ENCODE measurements at regions not wholly inside any gene's neighbourhood (a gene's known extent, or its start where the extent isn't known, plus 50 kb on each side); places are given as distances from the start of the nearest gene placed in this dataset.
A peak's percentile ranks its signal among the peaks of the same experiment; 100 is the strongest.

DNA sequence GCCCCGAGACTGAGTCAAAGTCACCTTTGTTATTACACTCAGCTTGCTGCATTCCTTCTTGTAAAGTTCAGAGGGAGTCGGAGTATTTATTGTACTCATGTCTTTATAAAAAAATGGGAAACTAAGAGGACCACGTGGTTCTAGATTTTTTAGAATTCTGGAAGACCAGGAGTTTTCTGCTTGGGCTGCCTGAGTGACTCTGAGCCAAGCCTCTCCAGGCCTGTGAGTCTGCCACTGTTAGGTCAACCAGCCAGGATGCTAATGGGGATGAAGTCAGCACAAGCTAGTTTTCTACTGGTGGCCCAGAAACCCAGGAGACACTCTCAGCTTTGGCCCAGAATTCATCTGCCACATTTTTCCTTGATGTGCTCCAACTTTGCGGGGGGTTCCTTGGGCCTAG is 453.5 kb upstream of the SULF2 start:
- Mint-ChIP-seq H3K9me3 (no peaks in the 10 kb centered on the region), H3K27me3 (no peaks in the 10 kb centered on the region), H3K36me3 (ENCODE audit: low read depth) (no peaks in the 10 kb centered on the region), H3K4me1 (ENCODE audit: low read depth) (no peaks in the 10 kb centered on the region), H3K27ac (no peak overlapping the region), H3K4me3 (no peak overlapping the region)
- ChIA-PET POLR2A (no interaction called here), CTCF (no interaction called here)
- no peak for ATAC-seq
- intact Hi-C loops (cut with micrococcal nuclease), result no loop called here
- TF ChIP-seq, protein P1, sequence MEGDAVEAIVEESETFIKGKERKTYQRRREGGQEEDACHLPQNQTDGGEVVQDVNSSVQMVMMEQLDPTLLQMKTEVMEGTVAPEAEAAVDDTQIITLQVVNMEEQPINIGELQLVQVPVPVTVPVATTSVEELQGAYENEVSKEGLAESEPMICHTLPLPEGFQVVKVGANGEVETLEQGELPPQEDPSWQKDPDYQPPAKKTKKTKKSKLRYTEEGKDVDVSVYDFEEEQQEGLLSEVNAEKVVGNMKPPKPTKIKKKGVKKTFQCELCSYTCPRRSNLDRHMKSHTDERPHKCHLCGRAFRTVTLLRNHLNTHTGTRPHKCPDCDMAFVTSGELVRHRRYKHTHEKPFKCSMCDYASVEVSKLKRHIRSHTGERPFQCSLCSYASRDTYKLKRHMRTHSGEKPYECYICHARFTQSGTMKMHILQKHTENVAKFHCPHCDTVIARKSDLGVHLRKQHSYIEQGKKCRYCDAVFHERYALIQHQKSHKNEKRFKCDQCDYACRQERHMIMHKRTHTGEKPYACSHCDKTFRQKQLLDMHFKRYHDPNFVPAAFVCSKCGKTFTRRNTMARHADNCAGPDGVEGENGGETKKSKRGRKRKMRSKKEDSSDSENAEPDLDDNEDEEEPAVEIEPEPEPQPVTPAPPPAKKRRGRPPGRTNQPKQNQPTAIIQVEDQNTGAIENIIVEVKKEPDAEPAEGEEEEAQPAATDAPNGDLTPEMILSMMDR (IDR thresholded peaks at IDR 0.05), result no peak
- DNase-seq, result no peak

DNA sequence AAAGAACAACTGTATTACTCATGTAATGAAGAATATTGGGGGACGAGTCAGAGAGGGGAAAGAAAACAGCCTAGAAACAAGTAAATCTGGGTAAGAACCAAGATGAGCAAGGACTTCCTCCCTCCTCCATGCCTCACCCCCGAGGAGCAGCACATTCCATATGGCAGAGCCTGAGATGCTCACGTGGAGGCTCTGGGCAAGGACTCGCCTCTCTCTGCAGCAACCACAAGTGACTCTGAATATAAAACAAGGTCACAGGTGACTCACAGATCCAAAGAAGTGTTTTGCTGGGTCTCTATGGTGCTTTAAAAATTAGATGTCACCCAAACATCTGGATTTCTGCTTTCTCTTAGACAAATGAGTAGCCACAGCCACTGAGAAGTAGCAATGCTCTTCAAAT is 453.0 kb upstream of the SULF2 start:
- ChIA-PET POLR2A (no interaction called here), CTCF (no interaction called here)

DNA sequence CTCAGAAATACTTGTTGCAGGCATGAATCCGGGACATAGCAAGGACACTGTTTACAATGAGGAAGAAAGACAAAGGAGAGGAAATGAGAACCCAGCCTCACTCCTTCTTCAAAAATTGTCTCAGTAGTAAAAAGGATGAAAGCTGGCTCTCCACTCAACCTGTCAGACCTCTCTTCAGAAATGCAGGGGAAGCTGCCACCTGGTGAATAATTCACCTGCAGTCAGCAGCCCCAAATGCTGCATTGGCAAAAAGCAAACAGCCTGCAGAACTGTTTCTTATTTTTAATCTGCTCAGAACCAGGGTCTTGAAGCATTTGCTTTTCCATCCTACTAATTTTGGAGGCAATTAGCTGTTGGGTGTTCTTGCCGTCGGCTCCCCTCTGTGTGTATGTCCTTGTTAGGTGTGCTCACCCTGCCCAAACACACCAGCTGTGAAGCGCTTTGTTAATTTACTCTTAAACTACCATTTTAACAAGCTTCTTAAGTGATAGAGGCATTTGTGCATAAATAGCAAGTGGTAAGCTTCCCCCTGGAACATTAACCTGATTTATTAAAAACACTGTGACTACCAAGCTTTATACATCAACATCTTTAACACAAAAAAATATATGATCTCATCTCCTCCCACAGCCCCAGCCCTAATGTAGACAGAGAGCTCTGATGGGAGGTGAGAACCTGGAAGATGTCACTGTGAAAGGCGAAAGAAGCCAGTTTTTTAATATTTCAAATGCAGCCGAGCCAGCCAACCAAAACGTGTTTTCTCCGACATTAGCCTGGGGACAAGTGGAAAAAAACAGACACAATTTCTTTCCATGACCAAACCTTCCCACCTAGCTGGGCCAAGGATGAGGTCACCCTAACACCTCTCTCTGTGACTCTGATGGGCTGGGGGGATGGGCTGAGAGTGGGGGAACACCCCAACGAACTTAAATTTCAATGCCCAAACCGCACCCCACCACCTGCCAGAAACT is 451.0 kb upstream of the SULF2 start:
- no peaks in the 10 kb centered on the region for H3K4me1 Mint-ChIP-seq (ENCODE audit: low read depth)
- intact Hi-C loops (cut with micrococcal nuclease), result no loop called here
- ATAC-seq (no peak), DNase-seq (peak; percentile 9)
- ChIA-PET POLR2A (no interaction called here), CTCF (interaction anchor here (1.3 kb wide), 1 partner anchor 384 kb away, joined by 3 read pairs; no protein-coding TSS in a partner anchor)
- no peaks in the 10 kb centered on the region for H3K27me3 Mint-ChIP-seq
- no peak overlapping the region for H3K27ac Mint-ChIP-seq
- H3K36me3 Mint-ChIP-seq (ENCODE audit: low read depth), result no peaks in the 10 kb centered on the region
- peaks cover 2% of the 10 kb centered on the region for H3K9me3 Mint-ChIP-seq
- TF ChIP-seq, protein P1 (IDR thresholded peaks at IDR 0.05), result no peak
- no peak overlapping the region for H3K4me3 Mint-ChIP-seq

More for the DNA sequence above, 453.0 kb upstream of the SULF2 start:
- intact Hi-C loops (cut with micrococcal nuclease), result no loop called here
- Mint-ChIP-seq H3K27ac (no peak overlapping the region), H3K36me3 (ENCODE audit: low read depth) (no peaks in the 10 kb centered on the region), H3K27me3 (no peaks in the 10 kb centered on the region), H3K4me3 (no peak overlapping the region), H3K4me1 (ENCODE audit: low read depth) (no peaks in the 10 kb centered on the region), H3K9me3 (no peaks in the 10 kb centered on the region)
- TF ChIP-seq, protein P1 (IDR thresholded peaks at IDR 0.05), result no peak
- ATAC-seq (no peak), DNase-seq (no peak)

DNA sequence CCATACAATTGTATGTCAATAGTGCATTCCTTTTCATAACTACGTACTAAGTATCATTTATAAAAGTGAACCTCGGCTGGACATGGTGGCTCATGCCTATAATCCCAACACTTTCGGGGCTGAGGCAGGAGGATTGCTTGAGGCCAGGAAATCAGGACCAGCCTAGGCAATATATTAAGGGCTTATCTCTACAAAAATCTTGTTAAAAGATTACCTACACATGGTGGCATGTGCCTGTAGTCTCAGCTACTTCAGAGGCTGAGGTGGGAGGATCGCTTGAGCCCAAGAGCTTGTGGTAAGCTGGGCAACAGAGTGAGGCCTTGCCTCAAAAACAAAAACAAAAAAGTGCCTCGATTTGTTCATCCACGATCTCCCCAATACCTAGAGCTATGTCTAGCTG is 449.7 kb upstream of the SULF2 start:
- intact Hi-C loops (cut with micrococcal nuclease), result no loop called here
- peaks cover 3% of the 10 kb centered on the region for H3K9me3 Mint-ChIP-seq
- ChIA-PET POLR2A (no interaction called here), CTCF (no interaction called here)
- TF ChIP-seq, protein P1 (IDR thresholded peaks at IDR 0.05), result no peak
- DNase-seq (no peak), ATAC-seq (no peak)
- no peaks in the 10 kb centered on the region for H3K4me1 Mint-ChIP-seq (ENCODE audit: low read depth)
- no peaks in the 10 kb centered on the region for H3K36me3 Mint-ChIP-seq (ENCODE audit: low read depth)
- no peak overlapping the region for H3K27ac Mint-ChIP-seq
- no peaks in the 10 kb centered on the region for H3K27me3 Mint-ChIP-seq
- H3K4me3 Mint-ChIP-seq, result no peak overlapping the region

DNA sequence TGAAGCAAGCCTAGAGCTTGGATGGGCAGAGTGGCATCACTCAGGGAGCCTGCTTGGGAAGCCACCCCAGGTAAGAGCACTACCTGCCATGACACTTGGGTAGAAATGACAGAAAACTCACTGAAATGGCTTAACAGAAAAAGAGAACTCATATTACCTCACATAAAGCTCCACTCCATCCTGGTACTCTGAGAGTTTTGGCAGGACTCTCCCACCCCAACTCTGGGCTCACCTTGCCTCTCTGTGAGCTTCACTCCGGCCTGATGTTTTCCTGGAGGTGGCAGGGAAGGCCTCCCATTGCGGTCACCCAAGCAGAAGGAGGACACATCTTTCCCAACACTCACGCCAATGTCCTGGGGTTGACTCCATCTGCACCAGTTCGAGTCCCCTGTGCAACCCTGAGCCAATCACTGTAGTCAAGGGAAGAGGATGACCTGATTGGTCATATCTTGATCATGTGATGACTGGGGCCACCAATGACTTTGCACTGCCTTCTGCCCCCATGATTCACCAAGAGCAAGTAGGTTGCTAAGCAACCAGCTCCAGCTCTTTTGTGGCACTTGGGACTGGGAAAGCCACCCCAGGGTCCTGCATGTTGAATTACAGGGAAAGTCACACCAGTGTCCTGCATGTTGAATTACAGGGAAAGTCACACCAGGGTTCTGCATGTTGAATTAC is 446.1 kb upstream of the SULF2 start:
- H3K27me3 Mint-ChIP-seq, result no peaks in the 10 kb centered on the region
- no peak overlapping the region for H3K27ac Mint-ChIP-seq
- no peaks in the 10 kb centered on the region for H3K4me1 Mint-ChIP-seq (ENCODE audit: low read depth)
- ChIA-PET POLR2A (interaction anchor here (0.6 kb wide), 1 partner anchor 344 kb away, joined by 3 read pairs; no protein-coding TSS in a partner anchor), CTCF (no interaction called here)
- TF ChIP-seq, protein P1 (IDR thresholded peaks at IDR 0.05), result no peak
- DNase-seq (no peak), ATAC-seq (no peak)
- intact Hi-C loops (cut with micrococcal nuclease), result no loop called here
- no peak overlapping the region for H3K4me3 Mint-ChIP-seq
- no peaks in the 10 kb centered on the region for H3K36me3 Mint-ChIP-seq (ENCODE audit: low read depth)
- H3K9me3 Mint-ChIP-seq, result peaks cover 3% of the 10 kb centered on the region
